Fibroblast of villous mesenchyme (primary cell): ENCODE measurements at regions not wholly inside any gene's neighbourhood (a gene's known extent, or its start where the extent isn't known, plus 50 kb on each side); places are given as distances from the start of the nearest gene placed in this dataset.
A peak's percentile ranks its signal among the peaks of the same experiment; 100 is the strongest.

Experiments used
- DNase-seq: peaks from one replicate; pipeline ENCODE4 v3.0.0-alpha.2; 2010; ENCODE audit warnings: low read depth
- H3K4me3 ChIP-seq: 2 replicates; pipeline ENCODE4 v1.5.1; 2011; ENCODE audit warnings: low read depth, mild to moderate bottlenecking, low read length
- CTCF ChIP-seq: IDR thresholded peaks from 2 replicates; pipeline ENCODE4 v1.5.1; 2012; ENCODE audit warnings: low read depth, mild to moderate bottlenecking, low read length; ENCODE audit not compliant: insufficient read depth

- DNase-seq: peak; percentile 52
- TF ChIP-seq CTCF: no peak
- no peak overlapping the region for H3K4me3 ChIP-seq
Measured at GRCh38 chr2:21449881-21450280, 326.1 kb downstream of the TDRD15 start.

DNA sequence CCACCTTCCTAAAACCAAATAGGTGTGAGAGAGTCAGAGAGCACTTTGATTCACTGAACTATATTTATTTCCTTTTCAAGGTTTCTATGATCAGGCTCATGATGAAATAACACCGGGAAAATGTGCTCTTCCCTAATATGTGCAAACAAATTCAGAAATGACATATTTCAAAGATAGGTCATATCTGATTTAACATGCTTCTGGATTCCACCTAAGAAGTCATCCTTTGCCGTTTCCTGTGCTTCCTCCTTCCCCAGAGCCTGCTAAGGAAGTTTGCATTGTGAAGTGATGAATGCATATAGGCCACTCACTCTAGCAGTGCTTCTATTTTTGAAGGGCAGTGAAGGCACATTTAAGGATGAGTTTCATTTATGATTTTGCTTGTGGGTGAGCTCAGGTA is 327.6 kb downstream of the TDRD15 start:
- DNase-seq: no peak
- H3K4me3 ChIP-seq: no peak overlapping the region
- no peak for TF ChIP-seq CTCF

DNA sequence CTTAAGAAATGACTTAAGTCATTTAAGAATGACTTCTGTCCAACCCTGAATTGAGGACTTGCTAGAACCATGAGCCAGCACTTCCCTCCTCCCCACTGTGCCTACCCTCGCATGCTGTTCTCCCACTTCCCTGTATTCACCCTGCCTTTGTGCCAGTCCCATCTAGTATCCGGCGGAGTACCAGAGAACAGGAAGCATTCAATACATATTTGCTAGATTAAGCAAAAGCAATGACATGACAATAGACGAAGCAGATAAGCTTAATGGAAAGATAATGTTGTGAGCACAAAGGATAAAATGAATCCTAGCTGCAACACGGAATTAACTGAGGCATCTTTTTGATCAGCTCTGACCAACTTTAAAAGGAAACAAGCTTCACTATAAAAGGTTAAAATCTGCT is 328.5 kb downstream of the TDRD15 start:
- H3K4me3 ChIP-seq: no peak overlapping the region
- no peak for TF ChIP-seq CTCF
- no peak for DNase-seq

GRCh38 chr2:21452678-21453077 is 328.9 kb downstream of the TDRD15 start:
- TF ChIP-seq CTCF: no peak
- no peak for DNase-seq
- no peak overlapping the region for H3K4me3 ChIP-seq

GRCh38 chr2:21453723-21454450 is 330.1 kb downstream of the TDRD15 start:
- DNase-seq: peak; percentile 66
- H3K4me3 ChIP-seq: no peak overlapping the region
- no peak for TF ChIP-seq CTCF

GRCh38 chr2:21454839-21455238 is 331.1 kb downstream of the TDRD15 start:
- no peak for TF ChIP-seq CTCF
- no peak overlapping the region for H3K4me3 ChIP-seq
- no peak for DNase-seq

- DNase-seq: no peak
- H3K4me3 ChIP-seq: no peak overlapping the region
- TF ChIP-seq CTCF: no peak
Measured at GRCh38 chr2:21461754-21462240, 338.0 kb downstream of the TDRD15 start.
